ENCODE measurements at regions not wholly inside any gene's neighbourhood (a gene's known extent, or its start where the extent isn't known, plus 50 kb on each side); places are given as distances from the start of the nearest gene placed in this dataset.

- Histone ChIP-seq H3K36me3 (ENCODE audit: control insufficient read depth, insufficient read depth, low read length, severe bottlenecking) (no peaks in the 10 kb centered on the region), H3K4me1 (ENCODE audit: control insufficient read depth, insufficient read depth, low read length) (no peaks in the 10 kb centered on the region), H3K4me3 (ENCODE audit: low read length) (no peak overlapping the region), H3K9me3 (ENCODE audit: control insufficient read depth, low read length) (no peaks in the 10 kb centered on the region), H3K9ac (ENCODE audit: low read length) (no peak overlapping the region), H3K27me3 (replicated peaks; ENCODE audit: control insufficient read depth, insufficient read depth, low read length) (peaks cover 62% of the 10 kb centered on the region)
- DNase-seq (ENCODE audit: low read depth) = no peak
Observed at GRCh38 chr17:73900516-73900915, 256.3 kb upstream of the SDK2 start.

DNA sequence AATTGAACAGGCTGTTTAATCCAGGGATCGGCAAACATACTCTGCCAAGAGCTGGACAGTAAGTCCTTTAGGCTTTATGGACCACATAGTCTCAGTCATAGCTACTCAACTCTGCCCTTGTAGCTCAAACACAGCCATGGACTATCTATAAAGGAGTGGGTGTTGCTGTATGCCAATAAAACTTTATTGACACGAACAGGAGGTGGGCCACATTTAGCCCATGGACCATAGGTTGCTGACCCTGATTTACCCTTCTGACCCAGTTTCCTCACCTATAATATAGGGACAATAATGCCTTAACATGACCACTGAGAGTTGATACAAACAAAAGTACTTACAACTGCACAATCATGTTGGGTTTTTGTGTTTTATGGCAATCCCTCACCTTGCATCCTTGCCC is 257.0 kb upstream of the SDK2 start:
- Histone ChIP-seq H3K4me3 (ENCODE audit: low read length) (no peak overlapping the region), H3K27me3 (replicated peaks; ENCODE audit: control insufficient read depth, insufficient read depth, low read length) (peaks cover 62% of the 10 kb centered on the region)
- no peak for DNase-seq (ENCODE audit: low read depth)

DNA sequence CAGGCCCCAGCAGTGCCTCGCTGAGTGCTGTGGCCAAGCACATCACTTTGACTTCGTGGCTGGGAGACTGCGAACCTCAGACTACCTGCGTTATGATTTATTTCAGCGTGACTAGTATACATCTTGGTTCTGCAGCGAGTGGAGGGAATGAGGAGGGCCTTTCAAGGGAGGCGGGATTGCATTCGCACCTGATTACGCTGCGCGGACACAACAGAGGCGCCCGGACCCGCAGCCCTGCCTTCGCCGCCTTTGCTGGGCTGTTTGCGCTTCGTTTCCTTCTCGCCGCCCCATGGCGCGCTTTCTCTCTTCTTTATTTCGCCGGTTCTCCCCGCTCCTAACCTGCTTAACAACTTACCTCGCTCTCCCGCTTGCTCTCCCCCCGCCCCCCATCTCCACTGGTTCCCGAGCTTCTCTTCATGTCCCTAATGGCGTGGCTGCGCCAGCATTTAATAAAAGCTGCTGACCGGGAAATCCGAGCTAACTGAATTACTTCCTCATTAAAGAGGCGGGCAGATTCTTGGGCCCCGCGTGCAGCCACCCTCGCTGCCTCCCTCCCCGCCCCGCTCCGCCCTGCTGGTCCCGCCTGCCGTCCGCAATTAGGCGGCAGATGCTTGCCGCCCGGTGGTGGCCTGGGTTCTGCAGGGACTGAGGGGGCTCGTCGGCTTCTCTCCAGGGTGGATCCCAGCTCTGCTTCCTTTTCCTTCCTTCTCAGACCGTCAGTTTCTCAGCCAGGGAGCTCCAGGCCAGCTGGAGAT is 257.6 kb upstream of the SDK2 start:
- Histone ChIP-seq H3K27me3 (replicated peaks; ENCODE audit: control insufficient read depth, insufficient read depth, low read length) (peaks cover 62% of the 10 kb centered on the region), H3K4me3 (ENCODE audit: low read length) (peak overlapping the region; percentile 23)
- no peak for DNase-seq (ENCODE audit: low read depth)

More for the DNA sequence above, 257.0 kb upstream of the SDK2 start:
- no peaks in the 10 kb centered on the region for H3K4me1 ChIP-seq (ENCODE audit: control insufficient read depth, insufficient read depth, low read length)
- peaks cover under 1% of the 10 kb centered on the region for H3K9me3 ChIP-seq (ENCODE audit: control insufficient read depth, low read length)
- H3K9ac ChIP-seq (ENCODE audit: low read length) = no peak overlapping the region
- no peaks in the 10 kb centered on the region for H3K36me3 ChIP-seq (ENCODE audit: control insufficient read depth, insufficient read depth, low read length, severe bottlenecking)

DNA sequence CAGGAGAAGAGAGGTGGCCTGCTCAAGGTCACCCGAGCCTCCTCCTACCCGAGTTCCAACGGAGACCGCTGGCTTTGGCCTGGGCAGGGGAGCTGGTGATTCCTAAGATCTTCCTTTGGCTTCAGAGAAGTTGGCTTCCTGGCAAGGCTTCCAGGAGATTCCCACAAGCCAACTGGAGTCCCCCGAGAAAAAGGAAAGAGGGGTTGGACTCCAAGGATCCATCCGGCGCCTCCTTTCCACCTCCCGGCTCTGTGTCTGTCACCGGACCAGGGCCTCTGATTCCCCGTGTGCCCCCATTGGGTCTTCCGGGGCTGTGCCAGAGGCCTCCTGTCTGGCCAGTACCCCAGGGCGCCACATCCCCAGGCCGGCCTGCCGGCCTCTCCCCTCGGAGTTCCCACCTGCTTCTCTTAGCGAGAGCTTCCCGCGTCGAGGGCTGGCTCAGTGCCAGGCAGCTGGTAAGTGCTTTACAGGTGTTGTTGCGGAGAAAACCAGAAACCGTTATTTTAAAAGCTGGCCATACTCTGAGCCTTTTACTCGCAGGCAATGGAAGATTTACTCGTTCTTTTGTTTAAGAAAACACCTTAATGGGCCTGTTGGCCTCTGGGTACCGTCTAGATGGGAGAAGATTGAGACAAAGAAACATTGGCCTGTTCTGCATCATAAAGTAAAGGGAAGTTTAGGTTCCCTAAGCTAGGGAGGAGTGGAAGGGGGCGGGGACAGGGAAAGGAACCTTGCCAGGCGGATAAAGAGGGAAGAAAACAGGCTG is 258.4 kb upstream of the SDK2 start:
- DNase-seq (ENCODE audit: low read depth) = no peak
- Histone ChIP-seq H3K36me3 (ENCODE audit: control insufficient read depth, insufficient read depth, low read length, severe bottlenecking) (no peaks in the 10 kb centered on the region), H3K4me3 (ENCODE audit: low read length) (no peak overlapping the region), H3K27me3 (replicated peaks; ENCODE audit: control insufficient read depth, insufficient read depth, low read length) (peaks cover 58% of the 10 kb centered on the region), H3K4me1 (ENCODE audit: control insufficient read depth, insufficient read depth, low read length) (no peaks in the 10 kb centered on the region), H3K9me3 (ENCODE audit: control insufficient read depth, low read length) (peaks cover 3% of the 10 kb centered on the region), H3K9ac (ENCODE audit: low read length) (no peak overlapping the region)

More for the DNA sequence above, 257.6 kb upstream of the SDK2 start:
- Histone ChIP-seq H3K9me3 (ENCODE audit: control insufficient read depth, low read length) (peaks cover 3% of the 10 kb centered on the region), H3K4me1 (ENCODE audit: control insufficient read depth, insufficient read depth, low read length) (no peaks in the 10 kb centered on the region), H3K9ac (ENCODE audit: low read length) (no peak overlapping the region), H3K36me3 (ENCODE audit: control insufficient read depth, insufficient read depth, low read length, severe bottlenecking) (no peaks in the 10 kb centered on the region)

DNA sequence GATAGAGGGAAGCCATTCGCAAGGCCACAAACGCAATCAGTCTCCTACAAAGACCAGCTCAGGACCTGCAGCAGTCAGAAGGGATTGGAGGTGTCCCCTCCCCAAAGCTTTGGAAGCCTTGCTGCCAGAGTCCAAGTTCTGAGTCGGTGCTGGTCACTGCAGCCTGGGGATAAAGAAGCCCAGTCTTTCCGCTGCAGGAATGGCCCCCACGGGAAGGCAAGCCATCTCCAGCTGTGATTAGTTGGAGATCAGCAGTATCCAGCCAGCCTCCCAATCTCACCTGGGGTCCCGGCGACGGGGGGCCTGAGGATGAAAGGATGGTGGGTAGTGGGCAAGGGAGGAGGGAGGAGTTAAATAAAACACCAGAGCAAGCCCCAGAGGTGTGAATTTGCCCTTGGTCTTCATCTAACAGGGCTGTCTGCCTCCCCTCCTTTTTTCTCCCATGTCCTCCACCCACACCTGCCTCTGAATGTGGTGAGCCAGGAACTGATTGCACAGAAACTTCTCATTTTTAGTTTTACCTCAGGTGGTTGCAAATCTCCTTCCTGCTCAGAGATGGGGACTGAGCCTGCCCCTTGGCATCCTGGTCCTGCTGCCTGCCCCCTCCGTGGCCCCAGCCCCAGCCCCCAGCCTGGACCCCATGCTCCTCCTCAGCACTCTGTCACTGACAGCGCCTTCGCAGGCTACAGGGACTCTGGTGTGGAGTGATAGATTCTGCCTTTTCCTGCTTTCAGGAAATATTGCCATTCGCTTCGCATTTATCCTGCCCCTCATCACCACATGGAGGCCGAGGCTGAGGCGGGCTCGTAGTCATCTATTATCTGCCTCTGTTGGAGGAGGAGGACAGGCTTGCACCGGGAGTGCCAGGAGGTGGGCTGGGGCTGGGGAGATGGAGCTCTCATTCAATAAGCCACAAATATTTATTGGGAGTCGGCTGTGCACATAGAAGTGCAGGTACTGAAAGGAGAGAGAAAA is 262.9 kb upstream of the SDK2 start:
- Histone ChIP-seq H3K9me3 (ENCODE audit: control insufficient read depth, low read length) (peaks cover 8% of the 10 kb centered on the region), H3K36me3 (ENCODE audit: control insufficient read depth, insufficient read depth, low read length, severe bottlenecking) (no peaks in the 10 kb centered on the region), H3K27me3 (replicated peaks; ENCODE audit: control insufficient read depth, insufficient read depth, low read length) (peaks cover 53% of the 10 kb centered on the region), H3K4me3 (ENCODE audit: low read length) (no peak overlapping the region), H3K4me1 (ENCODE audit: control insufficient read depth, insufficient read depth, low read length) (no peaks in the 10 kb centered on the region), H3K9ac (ENCODE audit: low read length) (no peak overlapping the region)
- DNase-seq (ENCODE audit: low read depth) = no peak

DNA sequence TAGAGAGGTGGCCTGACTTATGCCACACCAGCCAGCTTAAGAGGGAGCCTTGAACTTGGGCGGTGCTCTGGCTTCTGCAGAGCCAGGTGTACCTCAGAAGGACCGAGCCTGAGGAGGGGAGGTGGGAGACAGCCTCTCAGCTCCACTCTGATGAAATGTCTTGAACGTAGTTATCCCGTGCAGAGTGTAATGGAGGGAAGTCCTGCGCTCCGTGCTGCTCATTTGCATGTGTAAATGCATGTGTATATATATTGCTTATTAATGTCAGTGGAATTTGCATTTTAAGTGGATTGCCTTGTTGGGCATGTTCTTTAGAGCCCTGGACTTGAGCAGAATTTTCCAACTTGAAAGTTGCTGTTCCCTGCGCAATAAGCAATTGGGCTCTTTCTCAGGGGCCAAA is 264.9 kb upstream of the SDK2 start:
- H3K4me1 ChIP-seq (ENCODE audit: control insufficient read depth, insufficient read depth, low read length) = no peaks in the 10 kb centered on the region
- H3K9me3 ChIP-seq (ENCODE audit: control insufficient read depth, low read length) = peaks cover 10% of the 10 kb centered on the region
- DNase-seq (ENCODE audit: low read depth) = no peak
- no peaks in the 10 kb centered on the region for H3K36me3 ChIP-seq (ENCODE audit: control insufficient read depth, insufficient read depth, low read length, severe bottlenecking)
- no peak overlapping the region for H3K4me3 ChIP-seq (ENCODE audit: low read length)
- H3K9ac ChIP-seq (ENCODE audit: low read length) = no peak overlapping the region
- H3K27me3 ChIP-seq (replicated peaks; ENCODE audit: control insufficient read depth, insufficient read depth, low read length) = peaks cover 33% of the 10 kb centered on the region

GRCh38 chr17:73910206-73910605 is 266.0 kb upstream of the SDK2 start:
- peaks cover 20% of the 10 kb centered on the region for H3K9me3 ChIP-seq (ENCODE audit: control insufficient read depth, low read length)

DNA sequence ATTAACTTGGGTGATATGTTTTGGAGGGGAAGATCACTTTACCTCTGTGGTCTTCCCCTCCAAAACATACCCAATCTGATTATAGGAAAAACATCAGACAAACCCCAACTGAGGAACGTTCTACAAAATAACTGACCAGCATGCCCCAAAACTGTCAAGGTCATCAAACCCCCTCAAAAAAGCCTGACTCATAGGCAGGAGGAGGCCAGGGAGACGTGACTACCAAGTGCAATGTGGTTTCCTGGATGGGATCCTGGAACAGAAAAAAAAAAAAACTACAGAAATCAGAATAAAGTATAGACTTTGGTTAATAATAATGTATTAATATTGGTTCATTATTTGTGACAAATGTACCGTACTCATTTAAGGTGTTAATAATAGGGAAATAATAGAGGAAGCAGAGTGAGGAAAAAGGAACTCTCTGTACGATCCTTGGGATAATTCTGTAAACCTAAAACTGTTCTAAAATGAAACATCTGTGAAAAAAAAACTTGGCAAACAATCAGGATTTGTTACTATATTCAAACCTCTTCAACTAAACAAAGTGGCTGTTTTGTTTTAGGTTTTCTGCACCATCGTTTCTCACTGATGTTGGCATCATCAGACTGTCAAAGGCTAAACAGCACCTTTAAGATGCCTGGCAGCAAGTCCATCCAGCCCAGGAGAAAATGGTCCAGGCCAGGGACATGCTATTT is 266.7 kb upstream of the SDK2 start:
- H3K27me3 ChIP-seq (replicated peaks; ENCODE audit: control insufficient read depth, insufficient read depth, low read length) = peaks cover 30% of the 10 kb centered on the region

More at GRCh38 chr17:73910206-73910605, 266.0 kb upstream of the SDK2 start:
- Histone ChIP-seq H3K4me1 (ENCODE audit: control insufficient read depth, insufficient read depth, low read length) (no peaks in the 10 kb centered on the region), H3K36me3 (ENCODE audit: control insufficient read depth, insufficient read depth, low read length, severe bottlenecking) (no peaks in the 10 kb centered on the region), H3K4me3 (ENCODE audit: low read length) (no peak overlapping the region), H3K9ac (ENCODE audit: low read length) (no peak overlapping the region), H3K27me3 (replicated peaks; ENCODE audit: control insufficient read depth, insufficient read depth, low read length) (peaks cover 30% of the 10 kb centered on the region)
- no peak for DNase-seq (ENCODE audit: low read depth)

GRCh38 chr17:73911726-73912372 is 267.6 kb upstream of the SDK2 start:
- H3K36me3 ChIP-seq (ENCODE audit: control insufficient read depth, insufficient read depth, low read length, severe bottlenecking) = no peaks in the 10 kb centered on the region
- H3K27me3 ChIP-seq (replicated peaks; ENCODE audit: control insufficient read depth, insufficient read depth, low read length) = peaks cover 24% of the 10 kb centered on the region
- DNase-seq (ENCODE audit: low read depth) = no peak
- no peak overlapping the region for H3K4me3 ChIP-seq (ENCODE audit: low read length)
- peaks cover 21% of the 10 kb centered on the region for H3K9me3 ChIP-seq (ENCODE audit: control insufficient read depth, low read length)
- H3K4me1 ChIP-seq (ENCODE audit: control insufficient read depth, insufficient read depth, low read length) = no peaks in the 10 kb centered on the region
- H3K9ac ChIP-seq (ENCODE audit: low read length) = no peak overlapping the region

More for the DNA sequence above, 266.7 kb upstream of the SDK2 start:
- Histone ChIP-seq H3K4me1 (ENCODE audit: control insufficient read depth, insufficient read depth, low read length) (no peaks in the 10 kb centered on the region), H3K9ac (ENCODE audit: low read length) (no peak overlapping the region), H3K4me3 (ENCODE audit: low read length) (no peak overlapping the region), H3K9me3 (ENCODE audit: control insufficient read depth, low read length) (peaks cover 24% of the 10 kb centered on the region), H3K36me3 (ENCODE audit: control insufficient read depth, insufficient read depth, low read length, severe bottlenecking) (no peaks in the 10 kb centered on the region)
- DNase-seq (ENCODE audit: low read depth) = no peak

- Histone ChIP-seq H3K4me1 (ENCODE audit: control insufficient read depth, insufficient read depth, low read length) (no peaks in the 10 kb centered on the region), H3K9me3 (ENCODE audit: control insufficient read depth, low read length) (peaks cover 21% of the 10 kb centered on the region), H3K27me3 (replicated peaks; ENCODE audit: control insufficient read depth, insufficient read depth, low read length) (peaks cover 22% of the 10 kb centered on the region), H3K9ac (ENCODE audit: low read length) (no peak overlapping the region), H3K4me3 (ENCODE audit: low read length) (no peak overlapping the region), H3K36me3 (ENCODE audit: control insufficient read depth, insufficient read depth, low read length, severe bottlenecking) (no peaks in the 10 kb centered on the region)
- DNase-seq (ENCODE audit: low read depth) = no peak
Observed at GRCh38 chr17:73912373-73912746, 268.1 kb upstream of the SDK2 start.

All from adipocyte (in vitro differentiated cells).